Nephron (organoid): ENCODE measurements at regions not wholly inside any gene's neighbourhood (a gene's known extent, or its start where the extent isn't known, plus 50 kb on each side); places are given as distances from the start of the nearest gene placed in this dataset.
"Not testable (repeated sequence)": the region's sequence is repeated elsewhere in the genome, so short reads cannot be mapped to it uniquely, and the experiment has no call there.

ENCODE experiments used
- H3K27ac Mint-ChIP-seq, 3 experiments: 2 replicates each; pipeline ENCODE4 v1.8.0; 2020; ENCODE audit warnings: mixed read lengths in 3 of 3, mild to moderate bottlenecking in 2 of 3, moderate library complexity in 1 of 3
- H3K27me3 Mint-ChIP-seq: 2 replicates; pipeline ENCODE4 v1.8.0; 2021; ENCODE audit warnings: low read depth, mild to moderate bottlenecking, moderate library complexity, mixed read lengths
- H3K36me3 Mint-ChIP-seq: 2 replicates; pipeline ENCODE4 v1.8.0; 2020; ENCODE audit warnings: low read depth, mixed read lengths
- H3K4me1 Mint-ChIP-seq: 2 replicates; pipeline ENCODE4 v1.8.0; 2020; ENCODE audit warnings: mixed read lengths
- H3K4me3 Mint-ChIP-seq, 3 experiments: 2 replicates each; pipeline ENCODE4 v1.8.0; 2020; ENCODE audit warnings: mild to moderate bottlenecking in 3 of 3, mixed read lengths in 3 of 3, moderate library complexity in 2 of 3
- H3K9me3 Mint-ChIP-seq: 2 replicates; pipeline ENCODE4 v1.8.0; 2020; ENCODE audit warnings: mixed read lengths

- not testable (repeated sequence) for H3K4me1 Mint-ChIP-seq, H3K4me3 Mint-ChIP-seq, H3K27ac Mint-ChIP-seq, H3K36me3 Mint-ChIP-seq, H3K9me3 Mint-ChIP-seq, H3K27me3 Mint-ChIP-seq
Observed at GRCh38 chr1:149674921-149675320, 91.3 kb downstream of the PPIAL4C start.

GRCh38 chr1:149677359-149677758, 93.7 kb downstream of the PPIAL4C start:
- not testable (repeated sequence) for H3K4me3 Mint-ChIP-seq, H3K27ac Mint-ChIP-seq, H3K36me3 Mint-ChIP-seq, H3K9me3 Mint-ChIP-seq, H3K4me1 Mint-ChIP-seq, H3K27me3 Mint-ChIP-seq

- not testable (repeated sequence) for H3K4me1 Mint-ChIP-seq
Observed at GRCh38 chr1:149686593-149687238, 95.8 kb upstream of the FCGR1A start.

GRCh38 chr1:149691399-149691798, 91.1 kb upstream of the FCGR1A start:
- H3K4me1 Mint-ChIP-seq, H3K4me3 Mint-ChIP-seq, H3K27me3 Mint-ChIP-seq, H3K27ac Mint-ChIP-seq, H3K9me3 Mint-ChIP-seq, H3K36me3 Mint-ChIP-seq: not testable (repeated sequence)

More at GRCh38 chr1:149686593-149687238, 95.8 kb upstream of the FCGR1A start:
- H3K4me3 Mint-ChIP-seq, H3K36me3 Mint-ChIP-seq, H3K9me3 Mint-ChIP-seq, H3K27me3 Mint-ChIP-seq, H3K27ac Mint-ChIP-seq: not testable (repeated sequence)

- not testable (repeated sequence) for H3K27me3 Mint-ChIP-seq, H3K27ac Mint-ChIP-seq, H3K36me3 Mint-ChIP-seq, H3K4me3 Mint-ChIP-seq, H3K9me3 Mint-ChIP-seq, H3K4me1 Mint-ChIP-seq
Observed at GRCh38 chr1:149692804-149693539, 89.5 kb upstream of the FCGR1A start.

GRCh38 chr1:149695066-149695465, 87.4 kb upstream of the FCGR1A start:
- not testable (repeated sequence) for H3K9me3 Mint-ChIP-seq, H3K36me3 Mint-ChIP-seq, H3K4me3 Mint-ChIP-seq, H3K27me3 Mint-ChIP-seq, H3K27ac Mint-ChIP-seq, H3K4me1 Mint-ChIP-seq

- not testable (repeated sequence) for H3K9me3 Mint-ChIP-seq, H3K4me3 Mint-ChIP-seq, H3K4me1 Mint-ChIP-seq, H3K27me3 Mint-ChIP-seq, H3K27ac Mint-ChIP-seq, H3K36me3 Mint-ChIP-seq
Observed at GRCh38 chr1:149700220-149700619, 82.3 kb upstream of the FCGR1A start.

- H3K27me3 Mint-ChIP-seq, H3K36me3 Mint-ChIP-seq, H3K4me3 Mint-ChIP-seq, H3K27ac Mint-ChIP-seq, H3K4me1 Mint-ChIP-seq, H3K9me3 Mint-ChIP-seq: not testable (repeated sequence)
Observed at GRCh38 chr1:149700677-149701567, 81.6 kb upstream of the FCGR1A start.

- not testable (repeated sequence) for H3K9me3 Mint-ChIP-seq, H3K27me3 Mint-ChIP-seq, H3K4me1 Mint-ChIP-seq, H3K36me3 Mint-ChIP-seq
- Mint-ChIP-seq H3K27ac (peak overlapping the region in 1 of 3 experiments; percentile 69), H3K4me3 (peak overlapping the region; percentile 54 to 74 (median 73))
Observed at GRCh38 chr1:149708192-149708853, 74.2 kb upstream of the FCGR1A start.

- H3K4me1 Mint-ChIP-seq, H3K4me3 Mint-ChIP-seq, H3K36me3 Mint-ChIP-seq, H3K27me3 Mint-ChIP-seq, H3K9me3 Mint-ChIP-seq, H3K27ac Mint-ChIP-seq: not testable (repeated sequence)
Observed at GRCh38 chr1:149711651-149712050, 70.8 kb upstream of the FCGR1A start.

- H3K27ac Mint-ChIP-seq: peak overlapping the region; percentile 42 to 76 (median 53)
- not testable (repeated sequence) for H3K9me3 Mint-ChIP-seq, H3K36me3 Mint-ChIP-seq, H3K27me3 Mint-ChIP-seq, H3K4me1 Mint-ChIP-seq
- peak overlapping the region; percentile 72 to 82 (median 80) for H3K4me3 Mint-ChIP-seq
Observed at GRCh38 chr1:149712154-149712927, 70.2 kb upstream of the FCGR1A start.

- H3K27ac Mint-ChIP-seq, H3K4me1 Mint-ChIP-seq, H3K27me3 Mint-ChIP-seq, H3K9me3 Mint-ChIP-seq, H3K36me3 Mint-ChIP-seq: not testable (repeated sequence)
- H3K4me3 Mint-ChIP-seq: peak overlapping the region in 1 of 3 experiments; percentile 72
Observed at GRCh38 chr1:149713513-149713912, 69.0 kb upstream of the FCGR1A start.

GRCh38 chr1:149713952-149714351, 68.5 kb upstream of the FCGR1A start:
- H3K36me3 Mint-ChIP-seq, H3K27ac Mint-ChIP-seq, H3K4me1 Mint-ChIP-seq, H3K4me3 Mint-ChIP-seq, H3K9me3 Mint-ChIP-seq, H3K27me3 Mint-ChIP-seq: not testable (repeated sequence)

- H3K9me3 Mint-ChIP-seq, H3K4me1 Mint-ChIP-seq, H3K4me3 Mint-ChIP-seq, H3K27ac Mint-ChIP-seq, H3K36me3 Mint-ChIP-seq, H3K27me3 Mint-ChIP-seq: not testable (repeated sequence)
Observed at GRCh38 chr1:149724618-149725302, 57.7 kb upstream of the FCGR1A start.
